ENCODE measurements at regions not wholly inside any gene's neighbourhood (a gene's known extent, or its start where the extent isn't known, plus 50 kb on each side); places are given as distances from the start of the nearest gene placed in this dataset.

DNA sequence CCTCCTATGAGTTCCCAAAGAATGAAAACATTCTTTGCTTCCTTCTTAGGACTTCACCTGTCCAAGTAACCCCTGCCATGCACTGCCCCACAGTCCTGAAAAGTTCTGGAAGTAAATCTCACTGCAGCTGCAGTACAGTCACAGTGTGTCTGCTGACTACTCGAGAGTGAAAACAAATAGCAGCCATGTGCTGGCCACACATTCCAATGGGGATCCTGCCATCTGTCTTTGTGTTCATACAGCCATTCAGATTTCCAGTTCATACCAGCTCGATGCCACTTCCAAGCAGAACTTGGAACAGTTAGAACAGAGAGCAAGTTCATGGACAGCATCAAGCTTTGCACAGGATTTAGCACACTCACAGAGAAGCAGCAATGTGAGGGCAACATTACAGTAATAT lies 629.9 kb upstream of the ACVR2A start:
- Histone ChIP-seq H3K9me3 (replicated peaks in 1 of 3) (no peaks in the 10 kb centered on the region), H3K27ac (no peak overlapping the region), H3K4me3 (no peak overlapping the region), H3K4me1 (replicated peaks in 1 of 2) (no peaks in the 10 kb centered on the region), H3K27me3 (no peaks in the 10 kb centered on the region), H3K36me3 (replicated peaks in 1 of 2) (no peaks in the 10 kb centered on the region)
- TF ChIP-seq, protein P1, sequence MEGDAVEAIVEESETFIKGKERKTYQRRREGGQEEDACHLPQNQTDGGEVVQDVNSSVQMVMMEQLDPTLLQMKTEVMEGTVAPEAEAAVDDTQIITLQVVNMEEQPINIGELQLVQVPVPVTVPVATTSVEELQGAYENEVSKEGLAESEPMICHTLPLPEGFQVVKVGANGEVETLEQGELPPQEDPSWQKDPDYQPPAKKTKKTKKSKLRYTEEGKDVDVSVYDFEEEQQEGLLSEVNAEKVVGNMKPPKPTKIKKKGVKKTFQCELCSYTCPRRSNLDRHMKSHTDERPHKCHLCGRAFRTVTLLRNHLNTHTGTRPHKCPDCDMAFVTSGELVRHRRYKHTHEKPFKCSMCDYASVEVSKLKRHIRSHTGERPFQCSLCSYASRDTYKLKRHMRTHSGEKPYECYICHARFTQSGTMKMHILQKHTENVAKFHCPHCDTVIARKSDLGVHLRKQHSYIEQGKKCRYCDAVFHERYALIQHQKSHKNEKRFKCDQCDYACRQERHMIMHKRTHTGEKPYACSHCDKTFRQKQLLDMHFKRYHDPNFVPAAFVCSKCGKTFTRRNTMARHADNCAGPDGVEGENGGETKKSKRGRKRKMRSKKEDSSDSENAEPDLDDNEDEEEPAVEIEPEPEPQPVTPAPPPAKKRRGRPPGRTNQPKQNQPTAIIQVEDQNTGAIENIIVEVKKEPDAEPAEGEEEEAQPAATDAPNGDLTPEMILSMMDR (IDR thresholded peaks at IDR 0.05) = no peak
- no peak for TF ChIP-seq POLR2A (IDR thresholded peaks at IDR 0.05)
- no peak for DNase-seq
- WGBS, 4 donors = 20 to 42% (median 29%) methylated on average over 1 to 2 of the region's 2 CpGs
- intact Hi-C loops (cut with DNase I) = no loop called here

DNA sequence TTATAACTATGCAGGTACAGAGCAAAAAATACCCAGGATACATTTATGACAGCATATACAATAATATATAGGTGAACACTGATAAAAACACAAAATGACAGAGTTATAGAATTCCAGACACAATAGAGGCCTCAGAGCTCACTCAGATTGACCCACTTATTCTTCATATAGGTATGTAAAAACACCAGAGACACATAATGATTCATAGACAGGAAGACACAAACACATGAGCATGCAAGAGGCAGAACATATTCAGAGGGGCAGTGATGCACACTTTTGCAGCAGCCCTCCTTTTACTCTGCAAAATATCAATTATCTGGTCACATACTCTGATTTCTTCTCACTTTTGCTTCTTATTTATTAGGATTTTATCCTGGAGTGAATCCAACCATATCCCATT lies 633.3 kb upstream of the ACVR2A start:
- no peaks in the 10 kb centered on the region for H3K4me1 ChIP-seq (replicated peaks in 1 of 2)
- intact Hi-C loops (cut with DNase I) = no loop called here
- no peak for DNase-seq
- H3K36me3 ChIP-seq (replicated peaks in 1 of 2) = no peaks in the 10 kb centered on the region
- H3K27ac ChIP-seq = no peak overlapping the region
- no peak for TF ChIP-seq POLR2A (IDR thresholded peaks at IDR 0.05)
- TF ChIP-seq, protein P1 (IDR thresholded peaks at IDR 0.05) = no peak
- no peaks in the 10 kb centered on the region for H3K9me3 ChIP-seq (replicated peaks in 1 of 3)
- H3K4me3 ChIP-seq = no peak overlapping the region
- H3K27me3 ChIP-seq = no peaks in the 10 kb centered on the region

DNA sequence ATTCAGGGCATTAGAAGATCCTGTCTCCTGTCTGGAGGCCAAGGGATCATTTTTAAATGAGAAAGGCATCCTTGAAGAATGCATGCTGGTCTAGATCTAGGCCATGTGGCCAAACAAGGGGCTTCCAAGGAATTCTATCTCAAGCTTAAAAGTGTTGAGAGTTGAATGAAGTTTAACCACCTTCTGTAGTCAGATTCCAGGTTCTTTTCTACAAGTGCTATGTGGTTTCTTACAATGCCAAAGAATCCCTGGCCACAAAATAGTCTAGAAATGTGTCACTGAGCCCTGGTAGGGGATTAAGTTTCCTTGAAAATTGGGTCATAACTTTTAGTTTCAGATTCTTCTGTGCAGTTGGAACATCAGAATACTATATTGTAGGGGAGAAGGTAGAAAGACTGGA lies 640.7 kb upstream of the ACVR2A start:
- Histone ChIP-seq H3K27me3 (no peaks in the 10 kb centered on the region), H3K9me3 (replicated peaks in 1 of 3) (no peaks in the 10 kb centered on the region), H3K4me1 (replicated peaks in 1 of 2) (no peaks in the 10 kb centered on the region), H3K36me3 (replicated peaks in 1 of 2) (no peaks in the 10 kb centered on the region), H3K27ac (no peak overlapping the region), H3K4me3 (no peak overlapping the region)
- DNase-seq = no peak
- no peak for TF ChIP-seq POLR2A (IDR thresholded peaks at IDR 0.05)
- TF ChIP-seq, protein P1 (IDR thresholded peaks at IDR 0.05) = no peak
- intact Hi-C loops (cut with DNase I) = no loop called here

DNA sequence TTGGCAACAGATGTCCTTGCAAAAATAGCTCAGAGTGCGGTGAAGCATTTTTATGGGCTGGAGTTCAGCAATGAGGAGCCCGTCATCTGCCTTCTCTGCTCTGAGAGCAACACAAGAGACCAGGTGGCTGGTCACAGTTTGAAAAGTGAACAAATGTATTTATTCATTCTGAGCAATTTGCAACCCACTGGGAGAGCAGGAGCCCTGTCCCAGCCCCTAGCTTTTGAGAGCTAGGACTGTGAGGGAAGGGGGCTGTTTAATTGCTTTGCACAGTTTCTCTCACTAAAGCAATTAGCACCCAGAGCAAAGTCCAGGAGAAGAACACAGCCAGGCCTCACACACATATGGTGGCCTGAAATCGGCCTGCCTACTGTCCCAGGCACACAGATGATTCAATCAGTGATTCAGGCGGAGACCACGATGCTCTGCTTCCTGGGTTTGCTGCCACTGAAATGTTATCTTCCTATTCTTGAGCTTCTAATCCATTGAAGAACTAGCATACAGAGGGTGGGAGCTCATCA lies 646.1 kb upstream of the ACVR2A start:
- 55 to 62% (median 60%) methylated on average over 5 of the region's 5 CpGs for WGBS, 4 donors
- Histone ChIP-seq H3K27me3 (no peaks in the 10 kb centered on the region), H3K27ac (no peak overlapping the region), H3K4me3 (no peak overlapping the region), H3K36me3 (replicated peaks in 1 of 2) (no peaks in the 10 kb centered on the region), H3K9me3 (replicated peaks in 1 of 3) (no peaks in the 10 kb centered on the region), H3K4me1 (replicated peaks in 1 of 2) (no peaks in the 10 kb centered on the region)
- no peak for DNase-seq
- intact Hi-C loops (cut with DNase I) = no loop called here
- TF ChIP-seq, protein P1 (IDR thresholded peaks at IDR 0.05) = no peak
- no peak for TF ChIP-seq POLR2A (IDR thresholded peaks at IDR 0.05)
